NCI-H146 treated with DMSO at 0.1 percent for 48 hours (cell line): ENCODE measurements at regions not wholly inside any gene's neighbourhood (a gene's known extent, or its start where the extent isn't known, plus 50 kb on each side); places are given as distances from the start of the nearest gene placed in this dataset.

Experiments used
- DNase-seq: peaks from one replicate; lab custom pipeline; 2025; ENCODE audit not compliant: unreplicated experiment; lab: John Stamatoyannopoulos, UW

- no peak for DNase-seq
Observed at GRCh38 chr15:91549581-91549980, 303.9 kb upstream of the SLCO3A1 start.

GRCh38 chr15:91552555-91552954 is 301.0 kb upstream of the SLCO3A1 start:
- DNase-seq, result no peak

GRCh38 chr15:91553196-91553854 is 300.2 kb upstream of the SLCO3A1 start:
- DNase-seq, result peak; percentile 82

- DNase-seq, result no peak
Observed at GRCh38 chr15:91555312-91555711, 298.2 kb upstream of the SLCO3A1 start.

- DNase-seq, result no peak
Observed at GRCh38 chr15:91556926-91557325, 296.6 kb upstream of the SLCO3A1 start.

- no peak for DNase-seq
Observed at GRCh38 chr15:91559066-91559465, 294.4 kb upstream of the SLCO3A1 start.

- DNase-seq, result no peak
Observed at GRCh38 chr15:91561371-91562100, 292.0 kb upstream of the SLCO3A1 start.

GRCh38 chr15:91562698-91563097 is 290.8 kb upstream of the SLCO3A1 start:
- no peak for DNase-seq

GRCh38 chr15:91564631-91565030 is 288.9 kb upstream of the SLCO3A1 start:
- no peak for DNase-seq

- no peak for DNase-seq
Observed at GRCh38 chr15:91566141-91566540, 287.4 kb upstream of the SLCO3A1 start.

- DNase-seq, result no peak
Observed at GRCh38 chr15:91568036-91568435, 285.5 kb upstream of the SLCO3A1 start.

- peak; percentile 91 for DNase-seq
Observed at GRCh38 chr15:91572110-91572509, 281.4 kb upstream of the SLCO3A1 start.

GRCh38 chr15:91576096-91576495 is 277.4 kb upstream of the SLCO3A1 start:
- no peak for DNase-seq

- no peak for DNase-seq
Observed at GRCh38 chr15:91578511-91578910, 275.0 kb upstream of the SLCO3A1 start.

GRCh38 chr15:91584895-91585294 is 268.6 kb upstream of the SLCO3A1 start:
- no peak for DNase-seq

GRCh38 chr15:91586560-91586959 is 266.9 kb upstream of the SLCO3A1 start:
- DNase-seq, result no peak

- no peak for DNase-seq
Observed at GRCh38 chr15:91589360-91589759, 264.1 kb upstream of the SLCO3A1 start.

GRCh38 chr15:91592567-91592966 is 260.9 kb upstream of the SLCO3A1 start:
- DNase-seq, result no peak

GRCh38 chr15:91593067-91593466 is 260.4 kb upstream of the SLCO3A1 start:
- no peak for DNase-seq

GRCh38 chr15:91593653-91594052 is 259.9 kb upstream of the SLCO3A1 start:
- DNase-seq, result no peak

GRCh38 chr15:91599261-91599660 is 254.2 kb upstream of the SLCO3A1 start:
- DNase-seq, result no peak

- DNase-seq, result no peak
Observed at GRCh38 chr15:91603384-91604080, 250.0 kb upstream of the SLCO3A1 start.
